Right lobe of liver (tissue), 6 donors: ENCODE measurements at regions not wholly inside any gene's neighbourhood (a gene's known extent, or its start where the extent isn't known, plus 50 kb on each side); places are given as distances from the start of the nearest gene placed in this dataset.

Source experiments
- ATAC-seq, 4 donors: fragments of 200-7000 bp; cut with Tn5 transposase; one replicate each; pipeline ENCODE4 v1.9.1; 2020; ENCODE audit warnings: mild to moderate bottlenecking in 4 of 4, moderate library complexity in 4 of 4
- DNase-seq, 3 donors: peaks; one replicate each; pipeline ENCODE4 v3.0.0-alpha.2; 2020
- H3K27ac ChIP-seq, 3 donors: fragments of 200-600 bp; one replicate each; pipeline ENCODE4 v1.8.0; 2022
- H3K27me3 ChIP-seq, 2 donors: fragments of 200-600 bp; one replicate each; pipeline ENCODE4 v1.8.0; 2022
- H3K36me3 ChIP-seq, 4 donors: fragments of 200-600 bp; sonication (generic) in 1 of 4; one replicate each; pipeline versions ENCODE4 v1.5.1 to v1.8.0; 2017 to 2022; ENCODE audit warnings: control low read depth in 1 of 4
- H3K4me1 ChIP-seq, 4 donors: fragments of 200-600 bp; sonication (generic) in 1 of 4; one replicate each; pipeline versions ENCODE4 v1.5.1 to v1.8.0; 2017 to 2022; ENCODE audit warnings: control low read depth in 1 of 4
- H3K4me3 ChIP-seq, 3 donors: fragments of 200-600 bp; one replicate each; pipeline ENCODE4 v1.8.0; 2022
- H3K9me3 ChIP-seq, 4 donors: fragments of 200-600 bp; sonication (generic) in 1 of 4; one replicate each; pipeline versions ENCODE4 v1.5.1 to v1.8.0; 2017 to 2022; ENCODE audit warnings: control low read depth in 1 of 4
- POLR2A ChIP-seq: fragments of 450-650 bp; IDR thresholded peaks from one replicate; pipeline ENCODE4 v1.6.1; 2017; ENCODE audit warnings: antibody characterized with exemption, mild to moderate bottlenecking
- WGBS: methylation state at CpG from one replicate; pipeline ENCODE4 v1.1.6; 2018; ENCODE audit warnings: low coverage, low lambda C conversion rate; ENCODE audit not compliant: insufficient coverage; ENCODE audit errors: missing lambda C conversion rate; 5-methylcytosine and 5-hydroxymethylcytosine counted together
- intact Hi-C, 2 donors: fragments of 100-400 bp; cut with DNase I; formaldehyde crosslinking; loops; one replicate each; pipeline versions ENCODE4 v1.11.2 to v1.14.1; 2022
- TF ChIP-seq, protein P1 (sequence below), 4 donors: fragments of 200-600 bp in 3 of 4; fragments of 450-650 bp in 1 of 4; IDR thresholded peaks; one replicate each; pipeline versions ENCODE4 v1.5.1 to v1.8.0; 2016 to 2022; ENCODE audit warnings: antibody characterized with exemption in 4 of 4, mild to moderate bottlenecking in 2 of 4
- donor health status: DM: no; HTN: yes; CAD: no.
- donor health status: DM: no; HTN: no; CAD: no.
- donor health status: DM: no; HTN: no; CAD: no.
- donor health status: DM: no; HTN: yes; CAD: no.
- donor health status: DM: no; HTN: yes; CAD: no.

DNA sequence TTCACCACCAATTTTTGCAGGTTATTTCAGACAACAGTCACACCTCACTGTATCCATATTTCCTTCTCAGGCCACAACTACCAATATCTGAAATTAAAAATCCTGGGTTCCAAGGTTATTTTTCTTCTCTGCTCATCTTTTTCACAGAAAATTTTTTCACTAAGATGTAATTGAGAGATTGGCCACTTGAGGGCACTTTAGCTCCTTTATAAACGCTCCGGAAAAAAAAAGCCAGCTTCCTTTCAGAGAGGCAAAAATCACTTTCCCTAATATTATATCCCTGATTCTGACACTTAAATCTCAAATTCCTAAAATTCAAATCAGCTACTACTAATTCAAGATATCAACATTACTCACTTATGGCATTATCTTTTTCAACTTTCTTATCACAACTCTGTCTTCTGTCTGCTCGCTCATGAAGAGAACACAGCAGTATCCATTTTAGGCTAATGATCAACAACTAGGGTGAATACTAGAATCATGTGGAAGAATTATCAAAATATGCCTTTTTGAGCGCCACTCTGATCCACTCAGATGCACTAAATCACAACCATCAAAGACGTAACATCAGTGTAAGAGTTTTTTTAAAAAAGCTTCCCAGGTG is 101.4 kb upstream of the RGS1 start:
- DNase-seq, result no peak
- no peaks in the 10 kb centered on the region for H3K27me3 ChIP-seq
- no peak overlapping the region for H3K27ac ChIP-seq
- peak; percentile 48 to 74 (median 72) for ATAC-seq
- H3K9me3 ChIP-seq, result no peaks in the 10 kb centered on the region
- no peak overlapping the region for H3K4me3 ChIP-seq
- intact Hi-C loops, result loop anchor here (10.0 kb wide), 1 partner anchor 131 kb away; no protein-coding TSS in a partner anchor
- no peak for TF ChIP-seq POLR2A
- TF ChIP-seq, protein P1, sequence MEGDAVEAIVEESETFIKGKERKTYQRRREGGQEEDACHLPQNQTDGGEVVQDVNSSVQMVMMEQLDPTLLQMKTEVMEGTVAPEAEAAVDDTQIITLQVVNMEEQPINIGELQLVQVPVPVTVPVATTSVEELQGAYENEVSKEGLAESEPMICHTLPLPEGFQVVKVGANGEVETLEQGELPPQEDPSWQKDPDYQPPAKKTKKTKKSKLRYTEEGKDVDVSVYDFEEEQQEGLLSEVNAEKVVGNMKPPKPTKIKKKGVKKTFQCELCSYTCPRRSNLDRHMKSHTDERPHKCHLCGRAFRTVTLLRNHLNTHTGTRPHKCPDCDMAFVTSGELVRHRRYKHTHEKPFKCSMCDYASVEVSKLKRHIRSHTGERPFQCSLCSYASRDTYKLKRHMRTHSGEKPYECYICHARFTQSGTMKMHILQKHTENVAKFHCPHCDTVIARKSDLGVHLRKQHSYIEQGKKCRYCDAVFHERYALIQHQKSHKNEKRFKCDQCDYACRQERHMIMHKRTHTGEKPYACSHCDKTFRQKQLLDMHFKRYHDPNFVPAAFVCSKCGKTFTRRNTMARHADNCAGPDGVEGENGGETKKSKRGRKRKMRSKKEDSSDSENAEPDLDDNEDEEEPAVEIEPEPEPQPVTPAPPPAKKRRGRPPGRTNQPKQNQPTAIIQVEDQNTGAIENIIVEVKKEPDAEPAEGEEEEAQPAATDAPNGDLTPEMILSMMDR (IDR thresholded peaks at IDR 0.05), result peak; percentile 57 to 71 (median 62)
- H3K4me1 ChIP-seq, result no peaks in the 10 kb centered on the region
- H3K36me3 ChIP-seq, result no peaks in the 10 kb centered on the region
- whole genome bisulfite sequencing, result 38% methylated on average over 5 of the region's 5 CpGs

DNA sequence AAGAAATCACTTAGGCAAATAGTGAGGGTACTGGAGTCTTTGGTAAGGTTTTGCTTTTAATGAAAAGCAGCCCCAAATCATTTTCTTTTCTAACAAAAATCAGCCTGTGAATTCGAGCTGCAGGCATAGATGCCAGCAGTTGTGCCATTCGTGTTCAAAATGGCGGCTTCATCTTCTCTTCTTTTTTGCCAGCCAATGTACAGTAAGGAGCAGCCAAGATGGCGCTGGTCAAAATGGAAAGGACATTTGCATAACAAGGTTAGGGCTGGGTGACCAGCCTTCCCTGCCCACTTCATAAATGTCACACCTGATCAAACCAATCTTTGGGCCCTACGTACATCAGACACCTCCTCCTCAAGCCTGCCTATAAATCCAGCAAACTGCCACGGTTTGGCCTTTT is 100.2 kb upstream of the RGS1 start:
- no peak for DNase-seq
- WGBS, result 78% methylated on average over 4 of the region's 6 CpGs
- no peaks in the 10 kb centered on the region for H3K4me1 ChIP-seq
- no peaks in the 10 kb centered on the region for H3K27me3 ChIP-seq
- H3K27ac ChIP-seq, result no peak overlapping the region
- intact Hi-C loops, result loop anchor here (10.0 kb wide), 1 partner anchor 129 kb away; no protein-coding TSS in a partner anchor
- no peaks in the 10 kb centered on the region for H3K36me3 ChIP-seq
- no peak overlapping the region for H3K4me3 ChIP-seq
- no peaks in the 10 kb centered on the region for H3K9me3 ChIP-seq
- TF ChIP-seq, protein P1 (IDR thresholded peaks at IDR 0.05), result no peak
- no peak for TF ChIP-seq POLR2A
- no peak for ATAC-seq

DNA sequence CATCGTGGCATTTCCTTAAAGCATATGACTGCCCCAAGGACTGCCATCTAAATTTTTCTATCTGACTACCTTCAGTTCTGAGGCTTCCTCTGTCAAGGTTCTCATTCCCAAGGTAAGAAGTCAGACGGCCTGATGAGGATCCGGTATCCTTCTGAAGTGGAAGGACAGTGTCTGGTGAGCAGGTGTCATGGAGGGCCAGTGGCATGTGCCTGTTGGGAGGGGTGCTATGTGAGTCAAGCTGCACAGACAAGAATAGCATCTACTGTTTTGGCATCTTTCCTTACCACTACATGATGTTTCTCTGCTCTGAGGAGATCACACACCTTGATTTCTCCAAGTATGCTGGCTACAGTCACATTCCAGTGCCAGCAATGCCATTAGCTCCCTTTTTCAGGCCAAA is 99.6 kb upstream of the RGS1 start:
- no peak for ATAC-seq
- no peaks in the 10 kb centered on the region for H3K36me3 ChIP-seq
- no peaks in the 10 kb centered on the region for H3K4me1 ChIP-seq
- no peaks in the 10 kb centered on the region for H3K9me3 ChIP-seq
- no peak overlapping the region for H3K4me3 ChIP-seq
- intact Hi-C loops, result loop anchor here (10.0 kb wide), 1 partner anchor 129 kb away; no protein-coding TSS in a partner anchor
- no peak for DNase-seq
- TF ChIP-seq POLR2A, result no peak
- TF ChIP-seq, protein P1 (IDR thresholded peaks at IDR 0.05), result no peak
- no peaks in the 10 kb centered on the region for H3K27me3 ChIP-seq
- 62% methylated on average over 3 of the region's 3 CpGs for WGBS
- no peak overlapping the region for H3K27ac ChIP-seq

DNA sequence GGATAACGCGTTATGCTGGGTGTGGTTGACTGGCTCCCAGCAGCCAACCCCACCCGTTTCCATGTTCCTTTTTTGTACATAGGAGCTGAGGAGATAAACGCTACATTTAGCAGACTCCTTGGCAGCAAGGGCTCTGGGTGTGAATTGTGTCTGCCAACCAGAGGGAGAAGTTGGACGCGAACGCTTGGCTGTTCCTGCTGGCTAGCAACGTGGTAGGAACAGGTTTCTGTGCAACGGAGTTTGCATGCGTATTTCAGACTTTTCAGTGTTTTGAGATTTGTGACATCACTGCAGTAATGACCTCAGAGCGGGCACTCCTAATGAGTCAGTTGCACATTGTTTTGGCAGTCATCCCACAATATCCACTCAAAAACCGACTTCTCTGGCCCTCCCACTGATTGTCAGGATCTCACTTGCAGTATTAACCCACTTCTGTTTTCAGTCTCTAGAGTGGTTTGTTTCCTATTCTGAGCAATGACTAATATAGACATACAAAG is 98.7 kb upstream of the RGS1 start:
- TF ChIP-seq, protein P1 (IDR thresholded peaks at IDR 0.05), result no peak
- TF ChIP-seq POLR2A, result no peak
- intact Hi-C loops, result loop anchor here (10.0 kb wide), 1 partner anchor 128 kb away; no protein-coding TSS in a partner anchor
- Histone ChIP-seq H3K36me3 (no peaks in the 10 kb centered on the region), H3K9me3 (no peaks in the 10 kb centered on the region), H3K4me3 (no peak overlapping the region), H3K4me1 (no peaks in the 10 kb centered on the region), H3K27ac (no peak overlapping the region), H3K27me3 (no peaks in the 10 kb centered on the region)
- 19% methylated on average over 4 of the region's 12 CpGs for WGBS
- ATAC-seq (peak; percentile 20 to 60 (median 30)), DNase-seq (no peak)
